ENCODE measurements at regions not wholly inside any gene's neighbourhood (a gene's known extent, or its start where the extent isn't known, plus 50 kb on each side); places are given as distances from the start of the nearest gene placed in this dataset.

GRCh38 chr12:24678436-24678835 lies 270.5 kb downstream of the BCAT1 start:
- in situ Hi-C loops (cut with MboI; ENCODE audit: low sequenced_read_pairs) = no loop called here
- dilution Hi-C loops (cut with HindIII; ENCODE audit: low sequenced_read_pairs, unreplicated experiment) = no loop called here
- ChIA-PET CTCF (no interaction called here), POLR2A (ENCODE audit: unreplicated experiment) (no interaction called here)
- Histone ChIP-seq H3K18ac (ENCODE audit: low read depth, low read length) (no peak overlapping the region), H3K27me3 (ENCODE audit: control insufficient read depth, insufficient read depth, low read length) (no peaks in the 10 kb centered on the region), H3K9ac (ENCODE audit: low read depth, low read length) (no peak overlapping the region), H3K9me1 (ENCODE audit: insufficient read depth, low read length) (no peaks in the 10 kb centered on the region), H2AK9ac (replicated peaks; ENCODE audit: low read depth, low read length, poor library complexity) (no peak overlapping the region), H2BK20ac (ENCODE audit: low read depth, low read length) (no peak overlapping the region), H4K8ac (ENCODE audit: low read depth in 2 of 2, low read length in 2 of 2) (no peak overlapping the region), H2BK5ac (ENCODE audit: low read depth, low read length, poor library complexity, severe bottlenecking) (no peak overlapping the region), H3K36me3 (ENCODE audit: control insufficient read depth, insufficient read depth, low read length) (no peaks in the 10 kb centered on the region), H3K27ac (ENCODE audit: insufficient read depth, low read length) (no peak overlapping the region), H2BK120ac (ENCODE audit: low read depth, low read length) (no peak overlapping the region), H3K56ac (ENCODE audit: extremely low read depth, insufficient read depth, low read length) (no peak overlapping the region), H2AFZ (replicated peaks; ENCODE audit: low read length, poor library complexity) (no peak overlapping the region), H3K4me3 (ENCODE audit: insufficient read depth, low read depth, low read length) (no peak overlapping the region), H4K5ac (ENCODE audit: low read depth, low read length) (no peak overlapping the region), H3K14ac (replicated peaks; ENCODE audit: low read depth, low read length) (no peak overlapping the region), H3K4me1 (ENCODE audit: control insufficient read depth, insufficient read depth, low read length) (no peaks in the 10 kb centered on the region; the same call in 1 of the 2 replicates), H4K20me1 (ENCODE audit: insufficient read depth, low read length) (no peaks in the 10 kb centered on the region), H3K23ac (ENCODE audit: low read depth, low read length) (no peak overlapping the region), H3K4ac (ENCODE audit: low read depth, low read length) (no peak overlapping the region), H2BK15ac (ENCODE audit: low read depth, low read length) (no peak overlapping the region), H4K91ac (ENCODE audit: insufficient read depth, low read depth, low read length) (no peak overlapping the region), H2AK5ac (ENCODE audit: low read depth, low read length) (no peak overlapping the region), H3K9me3 (ENCODE audit: control insufficient read depth, insufficient read depth, low read length) (no peaks in the 10 kb centered on the region), H3K79me1 (ENCODE audit: low read depth in 1 of 2, low read length in 2 of 2) (no peaks in the 10 kb centered on the region), H3K4me2 (ENCODE audit: low read depth, low read length) (no peak overlapping the region)
- no peak for ATAC-seq (ENCODE audit: low read depth)
- no CpG with 5 or more reads among the region's 2 CpGs for WGBS, 2 experiments (ENCODE audit: extremely low coverage in 2 of 2, insufficient read length in 1 of 2)
- intact Hi-C loops (cut with micrococcal nuclease) = no loop called here
- no peak for DNase-seq
- no TSS peak for BruUV-seq (replicated peaks)
- TF ChIP-seq SMC3 (IDR thresholded peaks at IDR 0.05; ENCODE audit: low read depth, low read length) = no peak
- no peak for TF ChIP-seq RAD21 (IDR thresholded peaks at IDR 0.05; ENCODE audit: low read length)
- no peak for TF ChIP-seq CHD1 (IDR thresholded peaks at IDR 0.05; ENCODE audit: low read depth, low read length)

All from IMR-90 (cell line).